HG03139 (cell line): ENCODE measurements at regions not wholly inside any gene's neighbourhood (a gene's known extent, or its start where the extent isn't known, plus 50 kb on each side); places are given as distances from the start of the nearest gene placed in this dataset.
"Not testable (repeated sequence)": the region's sequence is repeated elsewhere in the genome, so short reads cannot be mapped to it uniquely, and the experiment has no call there.

Source experiments
- ATAC-seq: cut with Tn5 transposase; IDR thresholded peaks from one replicate; pipeline ENCODE4 v1.9.1; 2021; ENCODE audit not compliant: unreplicated experiment

DNA sequence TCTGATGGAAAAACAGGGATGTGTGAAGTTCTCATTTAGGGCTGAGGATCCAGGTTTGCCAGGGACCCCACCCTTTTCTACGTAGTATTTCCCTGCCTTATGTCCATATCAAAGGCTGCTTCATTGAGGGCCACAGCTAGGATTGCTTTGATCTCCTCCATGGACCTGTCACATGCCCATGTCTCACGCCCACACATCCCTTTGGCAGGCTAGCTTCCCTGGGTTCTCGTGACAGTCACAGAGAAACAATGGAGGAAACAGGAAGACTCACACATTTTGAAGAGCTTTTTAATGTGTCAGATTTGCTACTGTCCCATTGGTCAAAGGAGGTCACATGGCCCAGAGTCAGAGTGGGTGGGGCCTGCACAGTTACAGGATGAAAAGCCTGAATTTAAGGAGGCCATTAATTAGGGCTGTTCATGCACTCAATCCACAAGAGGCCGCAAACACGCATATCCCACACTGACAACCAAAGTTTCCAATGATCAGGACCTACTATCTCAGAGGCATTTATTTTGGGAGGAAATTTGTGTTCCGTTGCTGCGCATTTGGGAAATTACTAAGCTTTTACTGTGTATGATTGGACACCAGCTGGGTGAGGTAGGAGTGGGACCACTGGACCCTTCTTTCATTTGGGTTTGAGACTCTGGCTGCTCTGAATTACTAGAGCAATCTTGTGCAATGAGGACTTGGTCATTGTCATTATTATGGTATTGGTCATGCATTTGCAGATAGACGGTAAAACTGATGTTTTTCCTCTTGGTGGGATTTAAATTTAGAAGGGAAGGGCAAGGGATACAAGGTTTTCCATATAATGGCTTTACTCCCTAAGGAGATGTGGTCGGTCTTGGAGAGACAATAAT lies 266.2 kb downstream of the KTN1 start:
- ATAC-seq = no peak

GRCh38 chr14:55846826-55847446 lies 266.9 kb downstream of the KTN1 start:
- ATAC-seq = no peak

GRCh38 chr14:55847766-55848165 lies 267.8 kb downstream of the KTN1 start:
- no peak for ATAC-seq

DNA sequence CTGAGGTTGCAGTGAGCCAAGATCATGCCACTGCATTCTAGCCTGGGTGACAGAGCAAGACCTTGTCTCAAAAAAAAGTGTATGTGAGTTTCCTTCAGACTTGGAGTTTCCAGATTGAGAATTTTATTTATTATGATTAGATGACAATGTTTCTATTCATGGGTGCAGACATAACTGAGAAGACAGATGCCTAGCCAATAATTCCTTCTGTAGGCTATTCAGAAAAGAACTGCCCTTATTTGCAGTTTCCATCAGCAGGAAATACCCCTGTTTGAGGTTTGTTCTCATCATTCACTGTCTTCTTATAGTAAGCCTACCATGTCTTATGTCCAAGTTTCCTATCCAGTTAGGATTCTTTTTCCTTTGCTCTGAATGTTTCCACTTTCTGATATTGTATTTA lies 269.0 kb downstream of the KTN1 start:
- no peak for ATAC-seq

- ATAC-seq = no peak
Observed at GRCh38 chr14:55849833-55850232, 268.4 kb upstream of the PELI2 start.

- ATAC-seq = no peak
Observed at GRCh38 chr14:55850825-55851241, 267.4 kb upstream of the PELI2 start.

- ATAC-seq = no peak
Observed at GRCh38 chr14:55851301-55851700, 266.9 kb upstream of the PELI2 start.

- no peak for ATAC-seq
Observed at GRCh38 chr14:55851961-55852360, 266.2 kb upstream of the PELI2 start.

DNA sequence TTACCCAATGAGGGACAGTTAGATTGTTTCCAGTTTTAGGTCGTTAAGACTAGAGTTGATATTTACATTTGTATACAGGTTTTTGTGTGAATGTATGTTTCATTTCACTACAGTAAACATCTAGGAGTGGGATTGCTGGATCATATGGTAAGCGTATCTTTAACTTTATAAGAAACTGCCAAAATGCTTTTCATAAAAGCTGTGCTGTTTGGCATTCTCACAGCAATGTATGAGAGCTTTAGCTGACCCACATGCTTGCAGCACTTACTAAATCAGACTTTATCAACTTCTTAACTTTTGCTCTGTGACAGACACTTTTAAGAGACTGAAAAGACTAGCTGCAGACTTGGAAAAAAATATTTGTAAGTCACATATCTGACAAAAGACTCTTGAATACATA lies 262.5 kb upstream of the PELI2 start:
- ATAC-seq = no peak

DNA sequence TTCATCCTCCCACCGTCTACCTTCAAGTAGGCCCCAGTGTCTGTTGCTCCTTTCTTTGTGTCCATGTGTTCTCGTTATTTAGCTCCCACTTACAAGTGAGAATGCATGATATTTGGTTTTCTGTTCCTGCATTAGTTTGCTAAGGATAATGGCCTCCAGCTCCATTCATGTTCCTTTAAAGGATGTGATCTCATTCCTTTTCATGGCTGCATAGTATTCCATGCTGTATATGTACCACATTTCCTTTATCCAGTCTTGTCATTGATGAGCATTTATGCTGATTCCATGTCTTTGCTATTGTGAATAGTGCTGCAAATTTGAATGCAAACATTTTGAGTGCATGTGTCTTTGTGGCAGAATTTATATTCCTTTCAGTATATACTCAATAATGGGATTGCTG lies 259.6 kb upstream of the PELI2 start:
- ATAC-seq = no peak

DNA sequence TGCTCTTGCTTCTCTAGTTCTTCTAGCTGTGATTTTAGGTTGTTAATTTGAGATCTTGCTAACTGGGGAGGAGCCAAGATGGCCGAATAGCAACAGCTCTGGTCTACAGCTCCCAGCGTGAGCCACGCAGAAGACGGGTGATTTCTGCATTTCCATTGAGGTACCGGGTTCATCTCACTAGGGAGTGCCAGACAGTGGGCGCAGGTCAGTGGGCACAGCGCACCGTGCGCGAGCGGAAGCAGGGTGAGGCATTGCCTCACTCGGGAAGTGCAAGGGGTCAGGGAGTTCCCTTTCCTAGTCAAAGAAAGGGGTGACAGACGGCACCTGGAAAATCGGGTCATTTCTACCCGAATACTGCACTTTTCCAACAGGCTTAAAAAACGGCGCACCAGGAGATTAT lies 256.6 kb upstream of the PELI2 start:
- ATAC-seq = not testable (repeated sequence)

DNA sequence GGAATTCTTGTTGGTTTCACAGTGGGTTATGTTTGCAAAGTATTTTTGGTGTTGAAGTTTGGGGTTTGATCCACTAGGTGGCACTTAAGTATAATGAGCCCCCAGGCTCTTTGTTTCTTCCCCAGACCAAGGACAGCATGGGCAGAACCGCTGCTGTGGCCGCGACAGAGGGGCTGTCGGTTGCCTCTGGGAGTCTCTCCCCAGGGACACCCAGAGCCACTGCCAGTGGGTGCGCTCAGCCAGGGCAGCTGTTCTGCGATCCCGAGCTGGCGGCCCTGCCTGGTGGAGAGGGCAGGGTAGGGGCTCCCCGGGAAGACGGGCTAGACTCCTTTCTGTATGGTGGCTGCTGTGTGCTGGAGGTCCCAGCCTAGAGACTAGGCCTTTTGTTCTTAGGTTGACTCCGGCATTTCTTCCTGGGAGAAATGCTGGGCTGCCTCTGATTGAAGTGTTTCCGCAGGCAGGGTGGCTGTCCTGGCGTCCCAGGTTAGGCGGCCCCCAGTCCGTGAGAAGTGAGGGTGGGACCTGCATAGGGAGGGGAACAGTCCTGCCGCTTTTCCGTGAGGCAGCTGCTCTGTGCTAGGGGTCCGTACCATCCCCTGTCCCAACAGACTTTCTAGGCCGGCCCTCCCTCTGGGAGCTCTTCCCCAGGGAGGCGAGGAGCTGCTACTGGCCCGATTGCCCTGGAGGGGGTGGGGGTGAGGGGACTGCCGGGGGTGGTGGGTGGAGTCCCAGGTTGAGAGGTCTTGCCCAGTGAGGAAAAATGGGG lies 253.1 kb upstream of the PELI2 start:
- ATAC-seq = no peak

- no peak for ATAC-seq
Observed at GRCh38 chr14:55867311-55867710, 250.9 kb upstream of the PELI2 start.

DNA sequence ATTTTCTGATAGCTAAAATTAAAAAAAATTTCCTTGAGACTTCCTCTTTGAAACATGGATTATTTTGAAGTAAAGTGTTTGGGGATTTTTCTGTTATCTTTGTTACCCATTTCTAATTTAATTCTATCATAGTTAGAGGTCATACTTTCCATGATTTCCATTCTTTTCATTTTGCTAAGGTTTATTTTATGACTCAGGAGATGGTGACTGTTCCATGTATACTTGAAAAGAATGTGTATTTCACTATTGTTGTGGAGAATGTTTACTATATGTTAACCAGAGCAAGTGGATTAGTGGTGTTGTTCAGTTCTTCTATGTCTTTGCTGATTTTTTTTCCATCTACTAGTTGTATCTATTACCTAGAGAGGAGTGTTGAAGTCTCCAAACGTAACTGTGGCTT lies 250.5 kb upstream of the PELI2 start:
- no peak for ATAC-seq

- no peak for ATAC-seq
Observed at GRCh38 chr14:55869397-55870049, 248.7 kb upstream of the PELI2 start.

DNA sequence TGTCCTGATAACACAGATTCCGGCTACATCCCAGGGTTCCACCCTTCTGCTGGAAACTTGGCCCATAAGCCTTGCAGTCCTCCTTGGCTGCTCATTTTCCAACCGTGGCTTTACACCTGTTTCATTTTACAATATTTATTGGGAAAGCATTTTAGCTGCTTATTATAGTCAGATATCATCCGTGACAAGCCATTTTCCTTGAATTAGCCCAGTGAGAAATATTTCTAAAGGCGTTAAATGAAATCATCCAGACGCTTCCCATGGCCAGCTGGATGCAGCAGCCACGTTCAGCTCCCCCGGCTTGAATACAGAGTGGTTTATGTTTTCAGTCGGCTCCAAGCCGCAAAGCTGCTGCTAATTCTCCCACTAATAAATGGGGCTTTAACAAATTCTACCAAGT lies 245.0 kb upstream of the PELI2 start:
- no peak for ATAC-seq

DNA sequence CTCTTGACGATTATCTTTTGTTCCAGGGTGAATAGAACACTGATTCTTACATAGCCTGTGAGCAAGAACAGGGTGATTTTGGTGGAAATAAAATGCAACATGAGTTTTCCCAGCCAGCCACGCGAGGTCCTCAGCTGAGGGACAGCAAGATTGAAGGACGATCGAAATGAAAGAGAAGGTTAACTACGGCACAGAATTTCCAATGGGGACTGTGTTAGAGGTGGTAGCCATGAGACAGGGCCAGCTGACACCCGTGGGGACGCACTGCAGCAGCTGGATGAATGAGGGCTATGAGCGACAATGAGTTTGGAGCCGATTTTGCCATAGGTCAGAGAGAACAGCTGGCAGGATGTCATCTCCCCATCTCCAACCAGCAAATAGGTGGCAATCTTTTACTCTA lies 243.4 kb upstream of the PELI2 start:
- ATAC-seq = no peak

DNA sequence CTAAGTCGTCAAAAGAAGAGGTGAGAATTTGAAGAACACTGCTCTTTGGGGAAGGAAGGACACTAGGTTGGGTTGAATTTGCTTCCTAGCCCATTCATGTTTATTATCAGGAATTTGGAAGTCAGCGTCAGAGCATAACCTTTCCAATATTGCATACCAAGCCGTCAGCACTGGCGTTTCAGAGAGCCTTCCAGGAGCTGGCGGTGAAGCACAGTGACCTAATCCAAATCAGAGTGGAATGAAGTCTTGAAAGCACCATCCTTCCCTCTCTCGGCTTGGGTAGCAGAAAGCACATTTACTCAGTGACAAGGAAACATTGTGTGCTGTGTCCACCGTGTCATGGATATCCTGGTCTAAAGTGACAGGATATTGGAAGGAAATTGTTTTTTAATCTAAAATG lies 240.3 kb upstream of the PELI2 start:
- no peak for ATAC-seq

DNA sequence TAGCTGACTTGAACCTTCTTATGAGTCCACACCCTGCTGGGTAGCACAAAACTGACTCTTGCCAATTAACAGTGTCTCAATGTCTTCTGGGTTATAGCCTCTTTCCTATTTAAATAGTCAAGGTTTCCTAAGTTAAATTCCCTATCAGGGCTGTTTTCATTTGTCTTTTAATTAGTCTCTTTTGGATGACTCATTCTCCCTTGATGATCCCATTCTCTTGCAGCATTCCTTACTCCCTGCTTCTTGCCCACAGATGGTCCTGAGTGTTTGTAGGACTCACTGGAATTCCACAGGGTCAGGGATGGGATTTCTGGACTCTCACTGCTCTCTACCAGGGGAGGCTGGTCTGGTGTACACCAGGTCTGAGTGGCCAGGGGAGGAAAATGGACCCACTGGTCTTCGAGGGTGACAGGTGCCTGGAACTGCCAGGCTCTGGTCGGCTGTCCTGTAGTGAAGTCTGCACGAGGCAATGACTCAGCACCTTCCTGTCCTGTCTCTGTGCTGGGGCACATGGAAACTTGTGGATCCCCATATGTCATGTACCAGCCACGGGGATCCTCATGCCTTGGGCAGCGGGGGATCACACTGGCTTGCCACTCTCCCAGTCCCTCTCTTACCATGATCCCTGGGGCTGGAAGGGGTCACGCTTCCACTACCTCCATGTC lies 236.5 kb upstream of the PELI2 start:
- no peak for ATAC-seq

GRCh38 chr14:55884819-55885218 lies 233.4 kb upstream of the PELI2 start:
- ATAC-seq = no peak

DNA sequence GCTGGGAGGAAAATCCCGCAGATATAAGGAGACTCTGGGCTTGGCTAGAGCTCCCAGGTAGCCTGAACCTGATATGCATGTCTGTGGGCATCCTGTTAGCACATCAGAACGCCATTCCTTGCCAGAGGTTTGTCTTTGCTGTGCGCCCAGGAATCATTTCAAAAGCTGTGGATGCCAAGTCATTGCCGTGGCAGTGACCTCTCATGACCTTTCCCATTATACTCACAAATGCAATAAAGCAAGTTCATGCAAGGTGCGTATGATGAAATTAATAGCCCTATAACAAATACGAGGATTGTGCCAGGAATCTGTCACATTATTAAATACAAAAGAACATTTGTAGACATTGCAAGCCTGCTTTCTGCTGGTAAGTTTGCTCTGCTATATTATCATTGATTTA lies 229.1 kb upstream of the PELI2 start:
- ATAC-seq = no peak
